ENCODE measurements at regions not wholly inside any gene's neighbourhood (a gene's known extent, or its start where the extent isn't known, plus 50 kb on each side); places are given as distances from the start of the nearest gene placed in this dataset.

GRCh38 chr15:39154776-39155175 lies 426.1 kb upstream of the THBS1 start:
- TF ChIP-seq CTCF (IDR thresholded peaks at IDR 0.05; ENCODE audit: low read length), result no peak
- TF ChIP-seq EZH2 (IDR thresholded peaks at IDR 0.05; ENCODE audit: borderline replicate concordance, low read length), result no peak
